ENCODE measurements at regions not wholly inside any gene's neighbourhood (a gene's known extent, or its start where the extent isn't known, plus 50 kb on each side); places are given as distances from the start of the nearest gene placed in this dataset.
"Not testable (repeated sequence)": the region's sequence is repeated elsewhere in the genome, so short reads cannot be mapped to it uniquely, and the experiment has no call there.

DNA sequence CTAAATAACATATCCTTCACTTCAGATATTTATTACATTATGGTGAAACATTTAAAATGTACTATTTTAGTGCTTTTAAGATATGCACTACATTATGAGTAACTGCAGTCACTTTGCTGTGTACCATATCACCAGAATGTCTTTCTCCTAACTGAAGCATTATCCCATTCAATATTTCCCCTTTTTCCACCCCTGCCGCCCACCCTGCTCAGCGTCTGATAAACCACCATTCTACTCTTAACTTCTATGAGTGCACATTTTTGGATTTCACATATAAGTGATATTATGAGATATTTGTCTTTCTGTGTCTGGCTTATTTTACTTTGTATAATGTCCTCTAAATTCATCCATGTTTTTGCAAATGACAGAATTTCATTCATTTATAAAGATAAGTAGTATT lies 126.4 kb downstream of the CCDC74A start:
- H3K27ac Mint-ChIP-seq, H3K4me3 Mint-ChIP-seq, DNase-seq, H3K9me3 Mint-ChIP-seq, CTCF ChIA-PET, H3K27me3 Mint-ChIP-seq, H3K36me3 Mint-ChIP-seq, H3K4me1 Mint-ChIP-seq: not testable (repeated sequence)

GRCh38 chr2:131656816-131657633 lies 129.3 kb downstream of the CCDC74A start:
- Mint-ChIP-seq H3K36me3 (no peaks in the 10 kb centered on the region), H3K27me3 (peaks cover 4% of the 10 kb centered on the region), H3K4me1 (no peaks in the 10 kb centered on the region), H3K27ac (no peak overlapping the region), H3K4me3 (no peak overlapping the region), H3K9me3 (no peaks in the 10 kb centered on the region)
- CTCF ChIA-PET, result no interaction called here
- no peak for DNase-seq

DNA sequence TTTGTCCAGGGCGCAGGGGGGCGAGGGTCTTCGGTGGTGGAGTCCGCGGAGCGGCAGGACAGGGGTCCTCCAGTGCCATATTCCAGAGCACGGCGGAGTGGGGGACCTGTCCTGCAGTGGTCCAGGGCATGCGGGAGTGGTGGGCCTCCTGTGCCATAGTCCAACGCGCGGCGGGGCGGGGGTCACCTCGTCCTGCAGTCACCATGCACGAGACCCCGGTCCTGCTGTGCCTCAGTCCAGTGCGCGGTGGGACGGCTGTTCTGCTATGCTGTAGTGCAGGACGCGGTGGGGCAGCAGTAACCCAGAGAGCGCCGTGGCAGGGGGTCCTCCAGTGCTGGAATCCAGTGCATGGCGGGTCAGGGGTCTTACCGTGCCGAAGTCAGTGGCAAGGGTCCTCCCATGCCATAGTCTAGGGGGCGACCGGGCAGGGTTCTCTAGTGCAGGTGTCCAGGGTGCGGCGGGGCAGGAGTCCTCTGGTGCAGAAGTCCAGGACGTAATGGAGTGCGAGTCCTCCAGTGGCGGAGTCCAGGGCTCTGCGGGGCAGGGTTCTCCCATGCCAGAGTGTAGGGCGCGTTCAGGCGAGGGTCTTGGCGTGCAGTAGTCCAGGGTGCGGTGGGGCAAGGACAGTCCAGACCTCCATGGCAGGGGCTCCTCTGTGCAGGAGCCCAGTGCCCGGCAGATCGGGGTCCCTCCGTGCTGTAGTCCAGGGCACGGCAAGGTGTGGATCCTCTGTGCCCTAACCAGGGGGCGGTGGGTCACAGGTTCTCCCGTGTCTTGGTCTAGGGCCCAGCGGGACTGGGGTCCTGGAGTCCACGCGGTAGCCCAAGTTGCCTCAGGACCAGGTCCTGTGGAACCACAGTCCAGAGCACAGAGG lies 130.4 kb downstream of the CCDC74A start:
- CTCF ChIA-PET, result no interaction called here

GRCh38 chr2:131658769-131659131 lies 131.1 kb downstream of the CCDC74A start:
- Mint-ChIP-seq H3K4me3 (no peak overlapping the region), H3K4me1 (no peaks in the 10 kb centered on the region), H3K36me3 (no peaks in the 10 kb centered on the region), H3K27me3 (peaks cover 10% of the 10 kb centered on the region), H3K9me3 (no peaks in the 10 kb centered on the region), H3K27ac (no peak overlapping the region)
- no peak for DNase-seq
- CTCF ChIA-PET, result interaction anchor here (1.0 kb wide), 1 partner anchor 14 kb away, joined by 3 read pairs; no protein-coding TSS in a partner anchor

More for the DNA sequence above, 130.4 kb downstream of the CCDC74A start:
- H3K27ac Mint-ChIP-seq, result no peak overlapping the region
- no peak overlapping the region for H3K4me3 Mint-ChIP-seq
- H3K27me3 Mint-ChIP-seq, result peaks cover 10% of the 10 kb centered on the region
- no peak for DNase-seq
- H3K36me3 Mint-ChIP-seq, result no peaks in the 10 kb centered on the region
- no peaks in the 10 kb centered on the region for H3K9me3 Mint-ChIP-seq
- no peaks in the 10 kb centered on the region for H3K4me1 Mint-ChIP-seq

DNA sequence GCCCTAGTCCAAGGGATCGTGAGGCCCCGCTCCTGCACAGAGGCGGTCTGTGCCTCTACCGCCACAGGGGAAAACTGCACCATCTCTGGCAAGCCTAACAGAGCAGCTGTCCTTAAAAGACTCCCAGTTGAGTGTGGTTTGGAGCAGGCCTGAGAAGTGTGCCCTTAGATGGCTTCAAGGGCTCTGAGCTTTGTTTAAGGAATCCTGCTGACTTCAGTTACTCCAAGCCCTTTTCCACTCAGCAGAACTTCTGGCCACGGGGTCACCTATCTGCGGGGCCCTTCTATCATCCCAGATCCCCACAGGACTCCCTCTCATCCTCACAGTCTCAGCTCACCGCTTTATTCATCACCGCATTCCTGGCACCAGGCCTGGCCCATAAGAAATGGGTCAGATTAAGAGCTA lies 131.5 kb downstream of the CCDC74A start:
- Mint-ChIP-seq H3K36me3 (no peaks in the 10 kb centered on the region), H3K27me3 (peaks cover 10% of the 10 kb centered on the region), H3K4me3 (no peak overlapping the region), H3K27ac (no peak overlapping the region), H3K4me1 (no peaks in the 10 kb centered on the region), H3K9me3 (no peaks in the 10 kb centered on the region)
- CTCF ChIA-PET, result interaction anchor here (1.0 kb wide), 1 partner anchor 14 kb away, joined by 3 read pairs; no protein-coding TSS in a partner anchor
- DNase-seq, result no peak

DNA sequence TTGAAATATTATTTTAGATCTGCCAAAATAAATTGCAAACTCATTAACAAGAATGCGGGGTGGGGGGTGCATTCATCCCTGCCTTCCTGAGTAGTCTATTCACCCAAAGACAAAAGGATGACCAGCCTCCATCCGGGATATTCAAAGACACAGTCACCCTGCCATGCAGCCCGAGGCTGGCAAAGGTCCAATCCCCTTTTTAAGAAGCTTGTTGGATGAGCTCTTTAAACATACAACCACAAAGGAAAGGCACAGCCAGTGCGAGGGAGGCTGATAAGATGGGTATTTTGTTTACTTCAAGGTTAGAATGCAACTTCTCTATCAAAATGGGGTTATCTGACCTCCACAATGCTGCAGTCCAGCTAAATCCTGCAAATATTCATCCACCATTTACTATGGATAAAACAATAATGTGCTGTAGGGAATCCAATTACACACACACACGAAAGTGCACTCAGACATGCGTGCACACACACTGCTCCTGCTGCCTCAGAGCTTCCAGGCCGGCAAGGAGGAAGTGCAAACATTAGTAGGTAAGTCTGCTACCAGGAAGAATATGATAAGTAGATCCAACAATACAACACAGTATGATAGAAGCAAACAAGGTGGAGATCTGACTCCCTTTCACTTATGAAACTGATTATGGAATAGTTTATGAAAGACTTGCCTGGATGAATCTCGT lies 133.6 kb downstream of the CCDC74A start:
- H3K4me3 Mint-ChIP-seq, H3K9me3 Mint-ChIP-seq, H3K36me3 Mint-ChIP-seq, H3K27ac Mint-ChIP-seq, H3K4me1 Mint-ChIP-seq, CTCF ChIA-PET, DNase-seq: not testable (repeated sequence)
- peaks cover 15% of the 10 kb centered on the region for H3K27me3 Mint-ChIP-seq

- H3K4me1 Mint-ChIP-seq, H3K4me3 Mint-ChIP-seq, H3K36me3 Mint-ChIP-seq, H3K9me3 Mint-ChIP-seq, H3K27ac Mint-ChIP-seq, DNase-seq: not testable (repeated sequence)
- peaks cover 15% of the 10 kb centered on the region for H3K27me3 Mint-ChIP-seq
- CTCF ChIA-PET, result interaction anchor here (0.7 to 0.8 kb wide), 2 partner anchors 11 to 140 kb away, joined by 3 to 4 read pairs; no protein-coding TSS in a partner anchor
These were observed 134.3 kb downstream of the CCDC74A start for GRCh38 chr2:131661884-131662535.

GRCh38 chr2:131663501-131663900 lies 135.8 kb downstream of the CCDC74A start:
- H3K27ac Mint-ChIP-seq, H3K9me3 Mint-ChIP-seq, CTCF ChIA-PET, H3K36me3 Mint-ChIP-seq, DNase-seq, H3K4me3 Mint-ChIP-seq, H3K4me1 Mint-ChIP-seq: not testable (repeated sequence)
- peaks cover 15% of the 10 kb centered on the region for H3K27me3 Mint-ChIP-seq

DNA sequence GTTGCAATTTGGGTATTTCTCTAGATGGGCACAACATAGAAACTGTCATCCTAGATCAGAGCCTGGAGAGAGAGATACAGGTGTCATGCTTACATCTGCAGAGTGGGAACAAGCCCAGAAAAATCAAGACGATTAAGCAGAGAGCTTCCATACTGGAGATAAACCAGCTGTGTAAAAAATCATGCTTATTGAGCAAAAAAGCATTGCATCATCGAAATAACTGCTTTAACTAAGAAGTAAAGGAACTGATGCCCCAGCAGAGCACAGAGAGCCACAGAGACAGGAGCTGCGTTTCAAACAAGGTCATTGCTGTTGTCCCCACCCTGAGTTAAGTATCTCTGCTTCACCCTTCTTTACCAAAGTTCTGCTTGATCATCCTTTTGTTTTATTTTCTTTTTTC lies 138.0 kb downstream of the CCDC74A start:
- H3K4me3 Mint-ChIP-seq, H3K36me3 Mint-ChIP-seq, H3K27ac Mint-ChIP-seq, H3K4me1 Mint-ChIP-seq, H3K9me3 Mint-ChIP-seq, DNase-seq, CTCF ChIA-PET: not testable (repeated sequence)
- peaks cover 28% of the 10 kb centered on the region for H3K27me3 Mint-ChIP-seq

- not testable (repeated sequence) for H3K36me3 Mint-ChIP-seq, H3K4me3 Mint-ChIP-seq, H3K4me1 Mint-ChIP-seq, H3K9me3 Mint-ChIP-seq, H3K27ac Mint-ChIP-seq, DNase-seq
- CTCF ChIA-PET, result interaction anchor here (1.3 kb wide), 1 partner anchor 255 kb away, joined by 3 read pairs; no protein-coding TSS in a partner anchor
- peaks cover 48% of the 10 kb centered on the region for H3K27me3 Mint-ChIP-seq
These were observed 141.3 kb downstream of the CCDC74A start for GRCh38 chr2:131668794-131669540.

GRCh38 chr2:131671841-131672470 lies 144.3 kb downstream of the CCDC74A start:
- H3K27ac Mint-ChIP-seq, H3K9me3 Mint-ChIP-seq, DNase-seq, H3K4me1 Mint-ChIP-seq, H3K4me3 Mint-ChIP-seq, H3K36me3 Mint-ChIP-seq: not testable (repeated sequence)
- H3K27me3 Mint-ChIP-seq, result peaks cover 65% of the 10 kb centered on the region
- CTCF ChIA-PET, result interaction anchor here (0.8 to 3.9 kb wide), 9 partner anchors 9 to 518 kb away, joined by 3 to 65 read pairs (median 13); no protein-coding TSS in a partner anchor

DNA sequence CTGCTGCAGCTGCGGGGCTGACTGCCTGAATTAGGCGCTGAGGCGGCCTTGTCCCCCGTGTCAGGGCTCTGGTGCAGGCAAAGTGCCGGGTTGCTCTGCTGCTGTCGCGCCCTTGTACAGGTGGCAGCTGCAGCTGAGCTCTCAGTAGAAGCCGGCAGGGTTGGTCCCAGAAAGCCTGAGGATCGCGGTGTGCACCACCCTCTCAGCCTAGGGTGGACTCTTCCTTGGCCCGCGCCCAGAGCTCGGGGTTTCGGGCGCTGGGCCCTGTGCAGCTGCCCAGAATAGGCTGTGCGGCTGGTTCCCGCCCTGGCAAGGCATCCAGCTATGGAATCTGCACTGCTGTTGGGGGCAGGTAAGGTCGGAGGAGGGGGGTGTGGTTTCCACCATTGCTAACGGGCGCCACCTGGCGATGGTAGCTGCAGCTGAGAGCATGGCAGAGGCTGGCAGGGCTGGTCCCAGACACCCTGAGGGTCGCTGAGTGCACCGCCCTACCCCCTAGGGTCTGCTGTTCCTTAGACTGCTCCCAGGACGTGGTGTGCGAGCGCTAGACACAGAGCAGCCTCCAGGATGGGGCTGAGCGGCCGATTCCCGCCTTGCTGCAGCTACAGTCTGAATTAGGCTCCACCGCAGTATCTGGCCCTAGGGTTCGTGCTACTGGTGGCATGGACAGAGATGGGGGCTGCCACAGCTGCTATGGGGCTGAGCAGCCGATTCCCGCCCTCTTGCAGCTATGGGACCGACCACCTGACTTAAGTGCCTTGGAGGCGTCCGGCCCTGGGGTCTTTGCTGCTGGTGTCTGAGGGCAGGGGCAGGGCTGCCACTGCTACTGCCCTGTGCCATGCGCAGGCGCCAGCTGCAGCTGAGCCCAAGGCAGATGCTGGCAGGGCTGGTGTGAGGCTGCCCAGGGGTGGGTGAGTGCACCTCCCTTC lies 145.0 kb downstream of the CCDC74A start:
- not testable (repeated sequence) for H3K36me3 Mint-ChIP-seq, H3K4me3 Mint-ChIP-seq, H3K9me3 Mint-ChIP-seq, H3K27ac Mint-ChIP-seq
- H3K27me3 Mint-ChIP-seq, result peaks cover 65% of the 10 kb centered on the region
- peaks cover 11% of the 10 kb centered on the region for H3K4me1 Mint-ChIP-seq
- peak; percentile 73 for DNase-seq
- CTCF ChIA-PET, result interaction anchor here (0.8 to 3.9 kb wide), 10 partner anchors 9 to 519 kb away, joined by 3 to 65 read pairs (median 10); no protein-coding TSS in a partner anchor

Measured in activated naive CD4-positive, alpha-beta T cell treated with anti-CD3 and anti-CD28 coated beads, Interleukin-2, amount 10 ng/mL, durations not matched to agents 7 days and 5 days (primary cell).